Activated CD8-positive, alpha-beta memory T cell treated with anti-CD3 and anti-CD28 coated beads for 48 hours (primary cell): ENCODE measurements at regions not wholly inside any gene's neighbourhood (a gene's known extent, or its start where the extent isn't known, plus 50 kb on each side); places are given as distances from the start of the nearest gene placed in this dataset.
"Not testable (repeated sequence)": the region's sequence is repeated elsewhere in the genome, so short reads cannot be mapped to it uniquely, and the experiment has no call there.

Experiments
- DNase-seq, 3 experiments: peaks; one replicate each; pipeline ENCODE4 v3.0.0-alpha.2; 2020; ENCODE audit warnings: low read depth in 2 of 3, low spot score in 2 of 3

DNA sequence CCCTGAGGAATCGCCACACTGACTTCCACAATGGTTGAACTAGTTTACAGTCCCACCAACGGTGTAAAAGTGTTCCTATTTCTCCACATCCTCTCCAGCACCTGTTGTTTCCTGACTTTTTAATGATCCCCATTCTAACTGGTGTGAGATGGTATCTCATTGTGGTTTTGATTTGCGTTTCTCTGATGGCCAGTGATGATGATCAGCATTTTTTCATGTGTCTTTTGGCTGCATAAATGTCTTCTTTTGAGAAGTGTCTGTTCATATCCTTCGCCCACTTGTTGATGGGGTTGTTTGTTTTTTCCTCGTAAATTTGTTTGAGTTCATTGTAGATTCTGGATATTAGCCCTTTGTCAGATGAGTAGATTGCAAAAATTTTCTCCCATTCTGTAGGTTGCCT, 223.5 kb downstream of the MAF start:
- not testable (repeated sequence) for DNase-seq

GRCh38 chr16:79375351-79375750, 225.2 kb downstream of the MAF start:
- DNase-seq, result no peak

DNA sequence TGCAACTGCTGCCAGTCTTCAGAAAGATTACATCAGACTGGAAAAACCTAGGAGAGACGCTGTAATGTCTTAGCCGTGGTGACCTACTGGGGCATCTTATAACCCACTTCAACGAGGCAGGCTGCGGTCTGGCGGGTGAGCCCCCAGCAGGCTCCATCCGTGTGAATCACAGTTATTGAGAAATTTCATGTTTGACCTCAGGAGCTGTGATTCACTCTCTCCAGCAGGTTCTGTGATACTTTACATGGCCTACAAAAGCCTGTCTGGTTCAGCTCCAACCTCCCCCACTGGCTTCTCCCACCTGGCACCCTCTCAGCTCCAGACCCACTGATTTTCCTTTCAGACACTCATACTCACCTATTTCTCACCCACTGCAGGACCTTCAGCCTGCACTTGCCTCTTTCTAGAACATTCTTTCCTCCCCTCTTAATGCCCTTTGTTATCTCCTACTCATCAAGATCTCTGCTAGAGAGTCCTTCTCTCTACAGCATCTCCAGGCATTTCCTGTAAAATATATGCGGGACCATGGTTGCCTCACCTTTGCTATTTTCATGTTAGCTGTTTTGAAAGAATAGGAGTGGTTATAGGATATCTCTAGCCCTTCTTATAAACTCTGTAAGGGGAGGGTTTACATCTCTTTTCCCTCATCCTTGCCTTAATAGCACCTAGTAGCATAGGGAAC, 227.9 kb downstream of the MAF start:
- peak in 2 of 3 experiments; percentile 20 to 23 for DNase-seq

GRCh38 chr16:79370736-79371135, 229.8 kb downstream of the MAF start:
- no peak for DNase-seq

DNA sequence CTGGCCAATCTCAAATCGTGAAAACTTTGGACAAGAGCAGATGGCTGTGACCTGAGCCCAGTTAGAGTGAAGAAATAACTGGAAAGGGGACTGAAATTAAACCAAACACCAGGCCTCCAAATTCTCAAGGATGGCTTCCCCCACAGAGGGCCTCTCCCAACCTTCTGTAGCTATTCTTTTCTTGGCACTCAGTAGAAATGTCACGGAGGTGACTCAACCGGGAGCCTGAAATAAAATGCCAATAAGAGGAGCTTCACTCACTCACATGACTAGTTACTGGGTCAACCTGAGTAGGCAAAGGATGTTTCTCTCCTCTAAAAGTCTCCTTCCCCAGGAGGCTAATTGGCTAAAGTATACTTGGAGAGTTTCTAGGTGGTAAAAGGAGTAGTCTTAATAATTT, 230.7 kb downstream of the MAF start:
- no peak for DNase-seq

- DNase-seq, result no peak
Measured at GRCh38 chr16:79367822-79368221, 232.7 kb downstream of the MAF start.

DNA sequence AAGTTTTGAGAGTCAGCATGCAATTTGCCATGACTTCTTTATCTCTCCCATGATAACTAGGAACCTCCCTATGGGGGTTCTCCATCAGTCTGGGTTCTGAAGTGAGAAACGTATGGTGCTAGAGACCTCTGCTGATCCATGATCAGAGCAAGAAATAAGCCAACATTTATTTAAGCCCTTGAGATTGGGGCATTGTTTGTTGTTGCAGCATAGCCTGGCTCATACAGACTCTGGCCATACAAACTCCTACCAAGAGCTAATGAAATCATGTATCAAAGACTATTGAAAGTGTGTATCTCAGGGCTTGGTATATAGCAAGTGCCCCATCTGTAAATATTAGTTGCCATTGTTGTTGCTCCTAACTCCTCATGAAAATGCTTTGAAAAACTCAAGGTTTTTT, 233.9 kb downstream of the MAF start:
- no peak for DNase-seq

GRCh38 chr16:79365702-79366101, 234.8 kb downstream of the MAF start:
- no peak for DNase-seq

GRCh38 chr16:79363484-79363883, 237.1 kb downstream of the MAF start:
- no peak for DNase-seq

DNA sequence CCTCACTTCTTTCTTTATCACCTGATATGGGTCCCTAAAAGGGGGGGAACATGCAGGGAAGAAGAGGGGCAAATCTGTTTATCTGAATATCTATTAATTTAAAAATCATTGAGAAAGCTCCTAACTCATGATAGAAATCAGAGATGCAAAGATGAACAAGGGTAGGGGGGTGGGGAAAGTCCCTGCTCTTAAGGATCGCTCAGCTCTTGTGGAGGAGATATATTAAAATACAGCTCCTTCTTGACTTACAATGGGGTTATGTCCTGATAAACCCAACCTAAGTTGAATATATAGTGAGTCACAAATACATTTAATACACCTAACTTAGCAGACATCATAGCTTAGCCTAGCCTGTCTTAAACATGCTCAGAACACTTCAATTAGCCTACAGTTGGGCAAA, 237.5 kb downstream of the MAF start:
- DNase-seq, result no peak

DNA sequence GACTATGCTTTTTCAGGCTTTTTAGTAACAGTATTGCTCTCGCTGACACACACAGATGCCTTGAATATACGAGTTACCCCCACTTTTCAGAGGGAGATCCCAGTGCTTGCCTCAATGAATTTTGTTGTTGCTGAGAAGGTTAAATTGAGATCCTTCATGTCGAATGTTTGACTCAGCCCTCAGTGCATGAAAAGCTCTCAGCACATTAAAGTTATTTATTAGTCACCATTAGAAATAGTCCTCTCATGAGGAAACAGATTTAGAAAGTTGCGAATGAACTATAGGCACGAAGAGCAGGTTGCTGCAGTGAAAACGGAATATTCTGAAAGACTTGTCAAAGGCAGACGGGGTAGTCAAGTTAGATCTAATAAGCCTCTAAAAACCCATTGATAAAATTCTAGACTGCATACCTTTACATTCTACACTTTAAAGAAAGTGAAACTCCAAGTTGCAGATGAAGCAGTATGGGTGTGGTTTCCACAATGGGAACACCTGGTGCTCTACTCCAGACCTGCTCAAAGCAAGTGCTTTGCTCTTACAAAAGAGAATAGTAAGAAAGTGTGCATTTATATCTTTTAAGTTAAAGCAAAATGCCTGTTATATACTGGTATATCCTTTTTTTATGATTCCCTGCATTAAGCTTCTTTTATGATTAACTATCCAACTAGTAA, 238.1 kb downstream of the MAF start:
- no peak for DNase-seq

DNA sequence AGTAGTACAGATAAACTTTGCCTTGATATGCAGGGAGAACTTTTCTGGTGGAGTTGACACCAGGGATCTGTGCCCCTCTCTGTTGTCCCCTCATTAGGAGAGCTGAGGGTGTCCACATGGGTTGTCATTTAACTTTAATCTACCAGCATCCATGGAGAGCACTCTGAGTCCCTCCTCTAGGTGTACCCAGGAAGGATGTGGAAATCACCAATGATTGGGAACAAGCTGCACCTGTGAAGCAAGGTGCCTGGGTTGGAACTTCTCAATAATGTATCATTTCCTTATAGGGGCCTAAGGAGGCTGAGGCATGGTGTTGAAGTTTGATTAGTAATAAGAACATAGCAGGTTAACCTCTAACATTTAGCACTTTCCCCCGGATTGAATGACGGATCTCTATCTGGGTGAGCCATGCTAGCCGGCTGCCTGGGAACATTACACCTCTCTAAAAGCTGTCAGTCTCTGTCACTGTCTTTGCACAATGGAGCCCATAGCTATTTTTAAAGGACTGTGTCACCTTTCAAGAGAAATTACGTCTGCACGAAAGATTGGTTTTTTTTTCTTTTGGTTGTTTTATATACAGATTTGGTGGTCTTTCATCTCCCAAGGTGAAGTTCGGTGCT, 239.3 kb downstream of the MAF start:
- DNase-seq, result no peak

GRCh38 chr16:79360267-79360666, 240.3 kb downstream of the MAF start:
- no peak for DNase-seq

DNA sequence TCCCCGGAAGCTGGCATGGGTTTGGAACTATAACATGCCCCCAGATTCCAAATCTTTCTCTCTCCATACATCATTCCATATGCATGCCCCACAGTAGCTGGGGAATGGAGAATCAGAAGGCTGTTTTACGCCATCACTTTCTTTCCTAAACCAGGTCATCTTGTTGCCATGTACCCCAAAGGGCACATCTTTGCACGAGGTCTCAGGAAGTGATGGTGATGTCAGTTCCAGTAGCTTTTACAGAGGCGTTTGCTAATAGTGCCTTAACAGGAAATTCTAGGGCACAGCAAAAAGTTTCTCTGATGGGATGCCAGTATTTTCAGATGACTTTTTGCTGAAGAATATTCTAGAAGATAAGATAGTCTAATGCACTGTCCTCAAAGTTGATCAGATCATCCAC, 241.5 kb downstream of the MAF start:
- no peak for DNase-seq

DNA sequence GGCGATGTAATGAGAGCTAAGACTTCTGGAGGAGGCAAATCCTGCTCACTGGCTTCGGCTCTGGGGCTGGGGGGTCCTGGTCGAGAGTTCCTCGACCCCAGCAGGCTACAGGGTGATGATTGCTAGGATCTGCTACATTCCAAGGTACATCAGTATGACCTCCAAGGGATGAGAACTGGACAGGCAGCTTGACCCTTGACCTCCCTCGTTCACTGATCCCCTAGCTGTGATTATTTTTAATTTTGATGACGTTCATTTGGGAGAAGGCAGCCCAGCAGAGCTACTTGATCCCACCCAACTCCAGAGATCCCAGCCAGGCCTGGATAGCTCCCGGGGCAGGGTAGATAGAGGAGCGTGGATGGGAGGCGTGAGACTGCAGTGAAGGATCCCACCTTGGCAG, 242.3 kb downstream of the MAF start:
- no peak for DNase-seq

- no peak for DNase-seq
Measured at GRCh38 chr16:79355600-79356358, 244.8 kb downstream of the MAF start.

DNA sequence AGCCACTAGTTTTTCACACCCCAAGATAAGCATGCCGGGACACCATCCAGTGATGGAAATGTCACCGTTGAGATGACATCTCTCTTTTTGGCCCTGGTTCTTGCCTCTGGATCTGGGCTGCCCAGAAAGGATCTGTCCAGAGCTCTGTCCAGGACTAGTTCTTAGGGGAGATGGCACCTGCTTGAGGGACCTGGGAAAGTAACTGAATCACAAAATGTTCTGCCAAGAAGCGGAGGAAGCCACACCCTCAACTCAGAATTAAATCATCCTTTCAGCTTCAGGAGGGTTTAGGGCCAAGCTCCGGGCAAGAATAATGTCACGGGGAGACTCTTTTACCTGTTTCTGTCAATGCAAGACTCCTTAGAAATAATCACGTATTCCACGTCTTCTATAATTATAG, 248.6 kb downstream of the MAF start:
- no peak for DNase-seq

- no peak for DNase-seq
Measured at GRCh38 chr16:79349803-79350202, 250.7 kb downstream of the MAF start.

DNA sequence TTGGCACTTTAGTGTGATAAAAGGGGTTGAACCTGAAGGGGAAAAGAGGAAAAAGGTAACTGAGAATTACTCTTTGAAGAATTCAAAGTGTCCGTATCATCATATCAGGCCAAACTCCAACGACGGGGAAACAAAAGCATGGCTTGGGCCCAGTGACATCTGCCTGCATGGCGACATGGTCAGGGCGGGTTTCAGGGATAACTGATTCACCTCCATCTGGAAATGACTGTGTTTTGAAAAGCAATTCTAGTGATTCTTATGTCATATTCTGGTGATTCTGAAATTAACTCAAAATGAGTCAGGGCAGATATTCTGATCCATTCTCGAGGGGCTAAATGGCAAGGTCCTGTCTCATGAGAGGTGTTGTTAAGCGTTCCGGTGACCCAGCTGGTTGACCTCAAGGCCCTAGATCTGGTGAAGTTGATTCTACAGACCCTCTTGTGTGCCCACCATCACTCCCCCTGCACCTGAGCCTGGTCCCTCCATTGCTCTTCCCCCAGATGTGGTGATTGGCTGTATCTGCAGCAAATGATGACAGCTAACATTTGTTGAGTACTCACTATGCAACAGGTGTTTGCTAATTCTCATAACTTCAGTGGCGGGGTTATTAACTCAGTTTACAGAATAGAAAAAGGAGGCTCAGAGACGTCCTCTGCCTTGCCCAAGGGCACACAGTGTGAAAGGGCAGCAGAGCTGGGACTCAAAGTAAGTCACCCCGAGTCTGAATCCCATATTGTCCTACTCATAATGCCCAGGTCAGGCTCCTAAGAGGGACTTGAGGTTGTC, 251.8 kb downstream of the MAF start:
- DNase-seq, result no peak

GRCh38 chr16:79347277-79347676, 253.3 kb downstream of the MAF start:
- DNase-seq, result no peak

- DNase-seq, result no peak
Measured at GRCh38 chr16:79339863-79340262, 260.7 kb downstream of the MAF start.
